ENCODE measurements at regions not wholly inside any gene's neighbourhood (a gene's known extent, or its start where the extent isn't known, plus 50 kb on each side); places are given as distances from the start of the nearest gene placed in this dataset.

GRCh38 chr21:15132781-15133180, 68.0 kb upstream of the NRIP1 start:
- intact Hi-C loops (cut with DNase I; ENCODE audit: low total_unique reads), result no loop called here
- TF ChIP-seq CTCF (IDR thresholded peaks at IDR 0.05) (no peak), POLR2A (IDR thresholded peaks at IDR 0.05) (no peak), POLR2AphosphoS5 (IDR thresholded peaks at IDR 0.05) (no peak)
- no peaks in the 10 kb centered on the region for H3K36me3 ChIP-seq
- no peaks in the 10 kb centered on the region for H3K4me1 ChIP-seq
- DNase-seq (ENCODE audit: low spot score in 2 of 2), result no peak
- H3K27me3 ChIP-seq, result no peaks in the 10 kb centered on the region
- no peaks in the 10 kb centered on the region for H3K9me3 ChIP-seq
- H3K27ac ChIP-seq, result no peak overlapping the region
- no peak overlapping the region for H3K4me3 ChIP-seq

- H3K27ac ChIP-seq, result no peak overlapping the region
- no peaks in the 10 kb centered on the region for H3K9me3 ChIP-seq
- DNase-seq (ENCODE audit: low spot score in 2 of 2), result no peak
- no peaks in the 10 kb centered on the region for H3K4me1 ChIP-seq
- intact Hi-C loops (cut with DNase I; ENCODE audit: low total_unique reads), result no loop called here
- no peaks in the 10 kb centered on the region for H3K36me3 ChIP-seq
- no peak for TF ChIP-seq CTCF (IDR thresholded peaks at IDR 0.05)
- no peak for TF ChIP-seq POLR2A (IDR thresholded peaks at IDR 0.05)
- TF ChIP-seq POLR2AphosphoS5 (IDR thresholded peaks at IDR 0.05), result no peak
- no peaks in the 10 kb centered on the region for H3K27me3 ChIP-seq
- H3K4me3 ChIP-seq, result no peak overlapping the region
These were observed 70.1 kb upstream of the NRIP1 start for GRCh38 chr21:15134701-15135470.

GRCh38 chr21:15135867-15136629, 71.2 kb upstream of the NRIP1 start:
- Histone ChIP-seq H3K36me3 (no peaks in the 10 kb centered on the region), H3K4me3 (no peak overlapping the region), H3K27ac (no peak overlapping the region), H3K27me3 (no peaks in the 10 kb centered on the region), H3K4me1 (no peaks in the 10 kb centered on the region), H3K9me3 (no peaks in the 10 kb centered on the region)
- DNase-seq (ENCODE audit: low spot score in 2 of 2), result no peak
- TF ChIP-seq POLR2AphosphoS5 (IDR thresholded peaks at IDR 0.05) (no peak), POLR2A (IDR thresholded peaks at IDR 0.05) (no peak), CTCF (IDR thresholded peaks at IDR 0.05) (no peak)
- intact Hi-C loops (cut with DNase I; ENCODE audit: low total_unique reads), result no loop called here

GRCh38 chr21:15138490-15138889, 73.7 kb upstream of the NRIP1 start:
- no peak overlapping the region for H3K4me3 ChIP-seq
- H3K9me3 ChIP-seq, result no peaks in the 10 kb centered on the region
- H3K36me3 ChIP-seq, result no peaks in the 10 kb centered on the region
- intact Hi-C loops (cut with DNase I; ENCODE audit: low total_unique reads), result no loop called here
- no peak for TF ChIP-seq POLR2AphosphoS5 (IDR thresholded peaks at IDR 0.05)
- no peak for TF ChIP-seq CTCF (IDR thresholded peaks at IDR 0.05)
- TF ChIP-seq POLR2A (IDR thresholded peaks at IDR 0.05), result no peak
- no peak overlapping the region for H3K27ac ChIP-seq
- DNase-seq (ENCODE audit: low spot score in 2 of 2), result no peak
- no peaks in the 10 kb centered on the region for H3K4me1 ChIP-seq
- no peaks in the 10 kb centered on the region for H3K27me3 ChIP-seq

GRCh38 chr21:15139898-15140297, 75.1 kb upstream of the NRIP1 start:
- TF ChIP-seq CTCF (IDR thresholded peaks at IDR 0.05) (no peak), POLR2AphosphoS5 (IDR thresholded peaks at IDR 0.05) (no peak), POLR2A (IDR thresholded peaks at IDR 0.05) (no peak)
- DNase-seq (ENCODE audit: low spot score in 2 of 2), result no peak
- H3K4me3 ChIP-seq, result no peak overlapping the region
- no peaks in the 10 kb centered on the region for H3K36me3 ChIP-seq
- H3K4me1 ChIP-seq, result no peaks in the 10 kb centered on the region
- H3K9me3 ChIP-seq, result no peaks in the 10 kb centered on the region
- H3K27ac ChIP-seq, result no peak overlapping the region
- intact Hi-C loops (cut with DNase I; ENCODE audit: low total_unique reads), result no loop called here
- no peaks in the 10 kb centered on the region for H3K27me3 ChIP-seq

Data from breast epithelium (tissue), 4 donors.